ENCODE measurements at regions not wholly inside any gene's neighbourhood (a gene's known extent, or its start where the extent isn't known, plus 50 kb on each side); places are given as distances from the start of the nearest gene placed in this dataset.
"Not testable (repeated sequence)": the region's sequence is repeated elsewhere in the genome, so short reads cannot be mapped to it uniquely, and the experiment has no call there.

DNA sequence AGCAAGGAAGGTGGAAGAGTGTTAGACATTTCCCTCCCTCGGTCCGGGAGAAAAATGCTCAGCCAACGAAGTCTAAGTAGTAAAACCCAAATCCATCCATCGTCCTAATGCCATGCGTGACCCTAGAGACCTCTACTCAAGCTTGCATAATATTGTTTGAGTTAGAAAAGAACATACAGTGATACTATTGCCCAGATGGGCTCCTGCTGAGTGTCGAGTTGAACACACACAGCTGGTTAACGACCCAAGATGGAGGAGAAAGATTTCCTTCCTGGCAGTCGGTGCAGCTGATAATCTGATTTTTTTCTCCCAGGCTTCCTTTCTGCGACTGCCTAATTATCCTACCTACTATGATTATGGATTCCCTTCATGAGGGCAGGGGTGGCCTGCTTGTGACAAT, 164.4 kb upstream of the KCNG1 start:
- DNase-seq (ENCODE audit: low read depth) = no peak

DNA sequence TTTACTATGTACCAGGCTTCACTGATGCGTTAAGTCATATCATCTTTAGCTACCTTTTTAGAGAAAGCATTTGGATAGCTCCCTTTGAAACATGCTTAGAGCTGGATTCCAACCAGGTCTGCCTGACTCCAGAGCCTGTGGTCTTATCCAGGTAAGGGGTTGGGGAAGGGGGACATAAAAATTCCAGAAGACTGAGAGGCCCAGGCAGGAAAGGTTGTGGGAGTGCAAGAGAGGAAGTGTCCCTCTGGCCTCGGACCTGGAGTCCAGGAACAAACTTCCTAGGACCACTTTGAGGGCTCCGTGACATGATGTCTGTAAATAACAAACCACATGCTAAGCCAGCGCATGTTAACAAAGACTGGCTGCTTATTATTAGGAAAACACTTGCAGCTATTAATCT, 163.0 kb upstream of the KCNG1 start:
- no peak for DNase-seq (ENCODE audit: low read depth)

DNA sequence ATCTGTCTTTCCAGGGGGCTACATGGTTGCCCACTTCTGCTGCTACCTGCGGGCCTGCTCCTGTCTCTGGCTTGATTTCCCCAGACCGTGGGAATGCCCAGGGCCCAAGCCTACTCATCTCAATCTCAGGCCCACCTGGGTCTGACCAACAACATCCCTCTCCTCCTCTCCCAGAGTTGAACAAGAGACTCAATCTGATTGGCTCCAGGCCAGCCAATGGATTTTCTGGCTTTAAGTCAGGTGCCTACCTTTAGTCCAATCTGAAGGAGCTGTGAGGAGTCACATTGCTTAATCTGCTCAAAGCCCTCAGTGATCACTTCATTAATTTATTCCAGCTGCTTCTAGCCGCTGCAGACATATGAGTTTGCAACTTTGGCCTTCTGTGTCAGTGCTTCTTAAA, 162.4 kb upstream of the KCNG1 start:
- DNase-seq (ENCODE audit: low read depth) = no peak

DNA sequence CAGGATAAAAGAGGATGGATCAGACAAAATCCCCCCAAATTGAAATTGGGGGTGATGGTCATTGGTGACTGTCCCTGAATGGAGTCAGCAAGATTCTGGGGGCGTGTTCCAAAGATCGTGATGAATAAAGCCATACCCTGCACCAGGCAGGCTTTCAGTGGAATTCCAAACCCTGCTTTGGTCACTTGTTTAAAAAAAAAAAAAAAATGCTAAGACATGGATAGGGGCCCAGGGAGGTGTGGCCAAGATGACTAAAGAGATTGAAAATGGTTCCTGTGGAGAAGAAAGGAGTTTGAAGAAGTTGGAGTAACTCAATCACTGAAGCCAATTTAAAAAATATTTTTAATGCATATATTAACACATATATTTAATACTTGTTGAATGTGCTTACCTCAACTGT, 161.4 kb upstream of the KCNG1 start:
- DNase-seq (ENCODE audit: low read depth) = no peak

DNA sequence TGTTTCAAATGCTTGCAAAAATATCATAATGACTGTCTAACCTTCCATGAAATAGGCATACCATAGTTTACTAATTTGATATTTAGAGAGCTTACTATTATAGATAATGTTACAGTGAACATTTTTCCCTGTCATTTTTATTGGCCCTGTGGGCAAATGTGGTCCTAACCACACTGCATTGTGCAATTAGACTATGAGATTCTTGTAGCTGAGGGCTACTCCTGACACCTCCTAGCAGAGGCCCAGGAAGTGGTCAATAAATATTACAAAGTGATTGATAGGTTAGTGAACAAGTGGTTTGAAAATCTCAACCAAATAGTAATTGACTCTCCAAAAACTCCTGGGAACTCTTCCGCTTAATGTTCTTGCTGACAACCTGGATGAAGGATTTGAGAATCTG, 160.5 kb upstream of the KCNG1 start:
- DNase-seq (ENCODE audit: low read depth) = no peak

DNA sequence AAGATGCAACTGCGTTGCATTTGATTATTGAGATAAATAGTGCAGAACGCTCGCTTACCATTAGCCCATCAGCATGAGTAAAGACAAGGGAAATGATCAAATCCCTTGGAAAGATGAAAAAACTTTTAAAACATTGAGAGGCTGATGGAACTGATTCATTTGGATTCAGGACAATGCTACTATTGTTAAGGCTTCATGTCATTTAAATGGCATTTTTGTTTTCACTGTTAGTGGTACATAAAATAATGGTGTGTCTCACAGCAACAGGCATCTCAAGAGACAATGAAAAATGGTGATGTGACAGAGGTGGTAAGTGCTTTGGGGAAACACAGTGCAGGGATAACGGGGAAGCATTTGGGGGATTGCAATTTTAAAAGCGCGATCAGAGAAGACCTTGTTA, 159.7 kb upstream of the KCNG1 start:
- DNase-seq (ENCODE audit: low read depth) = no peak

DNA sequence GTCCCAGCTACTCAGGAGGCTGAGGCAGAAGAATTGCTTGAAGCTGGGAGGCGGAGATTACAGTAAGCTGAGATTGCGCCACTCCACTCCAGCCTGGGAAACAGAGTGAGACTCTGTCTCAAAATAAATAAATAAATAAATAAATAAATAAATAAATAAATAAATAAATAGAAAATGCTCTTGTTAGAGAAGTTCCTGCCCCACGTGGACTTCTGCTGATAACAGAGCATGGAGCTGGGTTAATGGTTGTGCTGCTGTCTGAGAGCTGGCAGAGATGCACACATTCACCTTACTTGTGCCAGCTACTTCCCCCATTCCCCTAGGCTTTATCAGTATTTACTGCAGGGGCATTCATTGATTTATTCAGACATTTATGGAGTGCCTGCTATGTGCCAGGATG, 155.2 kb upstream of the KCNG1 start:
- no peak for DNase-seq (ENCODE audit: low read depth)

DNA sequence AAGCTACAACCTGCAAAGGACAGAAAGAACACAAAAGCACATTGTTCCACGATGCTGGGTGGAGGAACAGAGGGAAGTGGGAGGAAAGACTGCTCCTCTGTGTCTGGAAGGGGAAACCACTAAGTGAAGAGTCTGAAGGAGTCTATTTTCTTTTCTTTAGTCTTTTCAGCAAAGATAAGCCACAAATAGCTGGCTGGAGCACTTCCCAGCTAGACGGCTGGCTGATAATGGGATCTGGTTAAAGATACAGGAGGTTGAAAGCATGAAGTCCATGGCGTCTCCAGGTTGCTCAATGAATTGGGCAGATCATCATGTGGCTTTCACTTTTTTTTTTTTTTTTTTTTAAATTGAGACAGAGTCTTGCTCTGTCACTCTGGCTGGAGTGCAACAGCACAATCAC, 154.0 kb upstream of the KCNG1 start:
- no peak for DNase-seq (ENCODE audit: low read depth)

DNA sequence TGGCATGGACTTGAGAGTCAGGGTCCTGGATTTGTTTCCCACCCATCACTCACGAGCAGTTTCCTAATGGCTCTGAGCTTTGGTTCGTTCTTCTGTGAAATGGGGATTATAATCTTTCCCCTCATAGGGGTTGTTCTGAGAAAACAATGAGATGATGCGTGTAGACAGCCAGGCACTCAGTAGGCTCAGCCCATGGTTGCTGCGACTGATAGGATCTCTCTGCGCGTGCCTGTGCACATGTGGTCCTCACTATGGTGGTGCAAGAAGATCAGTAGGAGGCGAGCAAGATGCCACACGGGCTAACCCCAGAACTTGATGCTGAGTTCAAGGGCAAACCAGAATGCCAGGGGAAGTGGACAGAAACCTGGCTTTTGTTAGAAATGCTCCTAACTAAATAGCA, 153.5 kb upstream of the KCNG1 start:
- no peak for DNase-seq (ENCODE audit: low read depth)

DNA sequence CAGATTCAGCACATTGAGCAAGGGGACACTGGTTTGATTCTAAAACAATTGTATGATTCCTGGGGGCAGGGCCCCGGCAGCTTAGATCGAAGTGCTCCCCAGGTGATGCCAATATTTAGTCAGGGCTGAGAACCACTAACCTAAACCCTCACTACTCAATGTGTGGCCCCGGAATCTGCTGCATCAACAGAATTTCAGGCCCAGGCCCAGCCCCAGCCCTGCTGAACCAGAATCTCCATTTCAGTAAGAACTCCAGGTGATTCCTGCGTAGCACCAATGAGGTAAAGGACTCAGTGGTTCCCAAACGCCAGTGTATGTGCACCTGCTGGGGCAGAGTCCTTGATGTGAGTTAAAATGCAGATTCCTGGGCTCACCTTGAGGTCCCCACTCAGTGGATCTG, 152.8 kb upstream of the KCNG1 start:
- DNase-seq (ENCODE audit: low read depth) = no peak

DNA sequence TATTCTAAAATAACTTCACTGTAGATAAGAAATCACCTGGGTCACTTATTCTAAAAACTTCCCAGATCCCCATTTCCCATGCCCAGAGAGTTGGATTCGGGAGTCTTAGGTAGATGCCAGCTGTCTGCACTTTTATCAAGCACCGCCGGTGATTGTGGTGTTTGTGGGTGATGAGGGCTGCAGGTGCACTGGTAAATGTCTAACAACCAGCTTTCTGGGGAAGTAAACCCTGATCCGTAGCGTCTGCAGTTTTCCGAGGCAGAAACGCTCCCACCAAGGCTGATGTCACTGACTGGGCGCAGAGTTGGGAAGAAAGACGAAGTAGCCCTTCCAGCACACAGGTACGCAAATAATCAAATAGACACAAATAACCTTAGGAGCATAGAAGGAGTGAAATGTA, 152.2 kb upstream of the KCNG1 start:
- DNase-seq (ENCODE audit: low read depth) = no peak

DNA sequence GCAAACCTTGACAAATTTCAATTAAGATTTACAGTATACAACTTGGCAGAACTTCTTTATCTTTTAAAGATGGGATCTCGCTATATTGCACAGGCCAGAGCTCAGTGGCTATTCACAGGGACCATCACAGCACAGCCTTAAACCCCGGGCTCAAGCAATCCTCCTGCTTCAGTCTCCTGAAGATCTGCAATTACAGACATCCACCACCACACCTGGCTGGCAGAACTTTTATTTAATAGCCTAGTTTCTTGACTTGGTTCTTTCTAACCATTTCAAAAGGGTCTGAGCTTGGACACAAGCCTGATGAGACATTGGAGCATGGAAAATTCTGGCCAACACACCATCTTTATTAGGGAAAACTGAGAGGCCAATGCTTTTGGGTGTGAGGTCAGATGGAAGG, 151.6 kb upstream of the KCNG1 start:
- no peak for DNase-seq (ENCODE audit: low read depth)

DNA sequence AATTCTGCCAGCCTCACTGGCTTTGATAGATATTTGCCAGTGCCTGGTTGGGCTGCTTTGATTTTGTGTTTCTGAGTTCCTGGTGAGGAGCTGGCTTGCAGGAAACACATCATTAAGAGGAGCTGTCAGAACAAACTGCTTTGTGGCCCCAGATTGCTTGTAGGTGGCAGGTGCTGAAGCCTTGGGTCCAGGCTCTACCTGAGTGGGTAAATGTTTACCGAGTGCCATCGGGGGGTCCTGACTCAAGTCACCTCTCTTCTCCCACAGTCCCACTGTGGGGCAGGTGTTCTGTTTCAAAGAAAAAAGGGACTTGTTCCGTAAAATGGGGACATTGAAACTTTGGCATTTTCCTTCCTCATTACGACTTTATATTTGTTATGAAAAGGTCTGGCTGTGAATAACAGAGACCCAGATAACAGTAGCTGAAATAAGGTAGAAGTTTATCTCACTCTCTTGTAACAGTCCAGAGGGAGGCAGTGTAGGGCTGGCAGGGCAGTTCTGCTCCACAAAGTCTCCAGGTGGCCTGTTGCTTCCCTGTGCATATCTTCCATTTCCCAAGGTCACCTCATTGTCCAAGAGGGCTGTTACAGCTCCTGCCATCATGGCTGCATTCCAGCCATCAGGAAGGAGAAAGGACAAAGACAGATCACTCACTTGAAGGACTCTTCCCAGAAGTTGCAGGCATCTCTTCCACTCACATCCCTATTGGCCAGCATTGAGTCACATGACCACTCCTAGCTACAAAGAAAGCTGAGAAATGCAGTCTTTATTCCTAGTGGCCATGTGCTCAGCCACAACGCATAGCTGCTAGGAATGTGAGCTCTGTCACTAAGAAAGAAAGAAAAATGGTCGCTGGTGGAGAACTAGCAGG, 149.9 kb upstream of the KCNG1 start:
- no peak for DNase-seq (ENCODE audit: low read depth)

DNA sequence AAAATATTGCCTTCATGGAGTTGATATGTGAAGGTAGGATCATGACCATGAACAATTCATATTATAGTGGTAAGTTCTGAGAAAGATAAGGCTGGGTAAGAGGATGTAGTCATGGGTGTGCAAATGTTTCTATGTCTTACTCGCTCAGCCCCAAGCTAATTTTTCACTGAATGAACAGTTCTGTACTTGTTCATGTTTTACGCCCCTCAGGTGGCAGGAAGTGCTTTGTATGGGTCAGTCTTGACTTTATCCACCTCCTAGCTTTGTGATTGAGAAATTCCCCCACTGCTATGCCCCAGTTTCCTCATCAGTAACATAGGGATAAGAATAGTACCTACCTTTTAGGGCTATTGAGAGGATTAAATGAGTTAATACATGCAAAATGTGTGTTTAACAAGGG, 148.2 kb upstream of the KCNG1 start:
- DNase-seq (ENCODE audit: low read depth) = no peak

DNA sequence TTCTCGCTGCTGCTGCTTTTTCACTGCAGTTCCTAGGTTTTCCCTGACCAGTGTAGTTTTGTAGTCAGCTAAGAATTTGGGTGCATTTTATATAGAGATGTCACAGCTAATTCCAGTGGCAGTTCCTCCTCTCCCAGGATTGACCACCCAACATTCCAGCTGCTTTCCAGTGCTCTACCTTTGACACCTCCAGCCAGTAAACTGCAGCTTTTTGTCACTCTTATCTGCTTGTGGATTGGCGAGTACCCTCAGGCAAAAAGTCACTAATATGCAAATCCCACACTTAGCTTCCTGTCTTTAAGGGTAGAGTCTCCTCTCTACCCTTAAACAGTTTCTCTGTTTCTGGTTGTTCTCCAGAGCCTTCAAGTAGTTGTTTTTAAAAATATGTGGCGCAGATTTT, 146.9 kb upstream of the KCNG1 start:
- DNase-seq (ENCODE audit: low read depth) = no peak

DNA sequence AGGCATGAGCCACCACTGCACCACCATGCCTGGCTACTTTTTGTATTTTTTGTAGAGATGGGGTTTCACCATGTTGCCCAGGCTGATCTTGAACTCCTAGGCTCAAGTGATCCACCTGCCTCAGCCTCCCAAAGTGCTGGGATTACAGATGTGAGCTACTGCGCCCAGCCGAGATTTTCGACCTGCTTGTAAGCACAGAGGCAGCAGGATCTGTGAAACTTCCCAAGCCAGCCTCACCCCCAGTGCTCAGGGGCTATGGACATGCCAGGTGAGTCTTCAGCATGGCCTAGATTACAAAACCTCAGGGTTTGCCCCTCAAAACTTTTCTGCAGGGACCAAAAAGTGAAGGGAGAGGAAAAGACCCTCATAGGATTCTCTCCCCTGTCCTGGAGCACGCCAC, 145.0 kb upstream of the KCNG1 start:
- DNase-seq (ENCODE audit: low read depth) = not testable (repeated sequence)

DNA sequence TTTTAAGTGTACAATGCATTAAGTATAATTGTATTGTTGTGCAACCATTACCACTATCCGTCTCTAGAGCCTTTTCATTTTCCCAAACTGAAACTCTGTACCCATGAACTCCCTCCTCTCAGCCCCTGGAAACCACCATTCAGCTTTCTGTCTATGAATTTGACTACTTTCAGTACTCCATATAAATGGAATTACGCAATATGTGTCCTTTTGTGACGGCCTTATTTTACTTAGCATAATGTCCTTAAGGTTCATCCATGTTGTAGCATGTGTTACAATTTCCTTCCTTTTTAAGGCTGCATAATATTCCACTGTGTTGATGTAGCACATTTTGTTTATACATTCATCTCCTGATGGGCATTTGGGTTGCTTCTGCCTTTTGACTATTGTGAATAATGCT, 143.6 kb upstream of the KCNG1 start:
- no peak for DNase-seq (ENCODE audit: low read depth)

DNA sequence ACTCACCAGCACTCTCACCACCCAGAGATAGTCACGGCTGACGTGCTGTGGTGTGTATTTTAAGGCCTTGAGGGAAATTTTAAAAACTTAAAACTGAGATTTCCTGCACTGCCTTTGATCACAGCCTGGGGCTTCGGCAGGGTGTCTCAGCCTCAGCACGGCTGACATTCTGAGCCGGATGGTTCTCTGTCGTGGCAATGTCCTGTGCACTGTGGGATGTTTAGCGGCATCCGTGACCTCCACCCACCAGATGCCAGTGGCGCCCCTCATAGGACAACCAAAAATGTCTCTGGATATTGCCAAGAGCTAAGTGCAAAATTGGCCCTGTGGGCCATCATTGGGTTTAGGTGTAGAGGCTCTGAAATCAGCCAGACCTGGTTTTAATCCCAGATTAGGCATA, 142.2 kb upstream of the KCNG1 start:
- no peak for DNase-seq (ENCODE audit: low read depth)

DNA sequence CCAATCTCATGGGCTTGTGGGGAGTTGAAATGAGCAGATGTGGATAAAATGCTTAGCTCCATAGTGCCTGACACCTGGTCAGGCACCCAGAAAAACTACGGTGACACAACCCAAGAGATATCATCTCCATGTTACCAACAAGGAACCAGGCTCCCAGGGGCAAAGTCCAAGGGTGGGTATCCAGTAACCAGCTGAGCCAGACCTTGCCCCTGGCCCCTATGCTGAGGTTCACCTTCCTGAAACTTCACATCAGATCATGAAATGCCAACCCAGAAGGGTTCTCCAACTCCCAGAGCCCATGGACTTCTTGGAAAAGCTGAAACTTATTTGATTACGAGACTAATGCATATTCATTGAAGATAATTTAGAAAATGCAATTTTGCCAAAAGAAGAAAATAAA, 141.8 kb upstream of the KCNG1 start:
- DNase-seq (ENCODE audit: low read depth) = no peak

DNA sequence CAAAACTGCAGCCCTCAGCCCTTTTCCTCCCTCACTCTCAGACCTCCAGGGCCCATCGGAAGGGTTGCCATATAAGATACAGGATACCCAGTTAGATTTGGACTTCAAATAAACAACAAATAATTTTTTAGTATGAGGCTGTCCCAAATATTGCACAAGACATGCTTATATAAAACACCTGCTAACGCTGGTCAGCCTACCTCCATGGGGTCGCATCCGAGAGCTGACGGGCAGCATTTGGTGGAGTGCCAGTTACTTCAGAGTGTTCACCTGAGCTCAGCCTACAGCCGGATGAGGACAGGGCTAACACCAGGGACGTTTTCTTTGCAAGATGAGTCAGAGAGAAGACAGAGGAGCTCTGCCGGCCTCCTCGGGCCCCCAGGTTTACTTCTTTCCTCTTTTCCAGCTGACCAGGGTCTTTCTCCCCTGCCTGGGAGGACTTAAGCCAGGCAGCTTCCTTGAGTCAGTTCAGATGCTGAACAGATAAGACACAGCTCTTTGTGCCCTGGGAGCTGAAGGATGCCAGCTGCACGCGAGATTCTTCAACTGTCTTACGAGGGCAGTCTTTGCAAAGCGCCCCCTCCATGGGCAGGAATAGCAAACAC, 141.2 kb upstream of the KCNG1 start:
- no peak for DNase-seq (ENCODE audit: low read depth)

DNA sequence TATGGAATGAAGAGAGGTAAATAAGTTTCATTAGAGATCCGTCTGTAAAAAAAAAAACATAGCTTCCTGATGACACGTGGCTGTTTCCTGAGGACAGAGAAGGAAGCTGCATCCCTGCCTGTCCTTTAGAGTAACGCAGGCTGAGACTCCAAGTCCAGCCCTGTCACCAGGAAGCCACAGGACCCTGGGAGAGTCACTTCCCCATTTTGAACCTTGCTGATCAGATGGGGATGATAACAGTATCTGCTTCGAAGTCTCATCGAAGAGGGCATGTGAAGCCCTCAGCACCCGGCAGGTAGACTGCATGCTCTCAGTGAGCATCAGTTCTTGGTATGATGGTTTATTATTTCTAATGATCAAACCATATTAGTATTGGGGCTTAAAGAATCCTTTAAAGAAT, 139.1 kb upstream of the KCNG1 start:
- DNase-seq (ENCODE audit: low read depth) = no peak

DNA sequence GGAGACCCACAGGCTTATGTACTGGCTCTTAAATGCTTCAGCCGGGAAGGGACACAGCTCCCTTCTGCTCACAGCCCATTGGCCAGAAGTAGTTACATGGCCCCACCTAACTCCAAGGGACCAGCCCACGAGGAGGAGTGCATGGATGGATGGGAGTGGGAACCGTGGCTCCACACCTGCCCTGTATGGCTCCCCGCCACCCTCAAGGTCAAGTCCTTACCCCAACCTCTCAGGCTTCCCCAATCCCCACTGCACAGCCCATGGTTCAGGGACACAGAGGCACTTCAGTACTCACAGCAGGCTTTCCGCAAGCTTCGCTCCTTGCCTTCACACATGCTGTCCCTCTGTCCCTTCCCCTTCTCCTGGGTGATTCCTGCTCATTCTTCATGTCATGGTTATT, 137.9 kb upstream of the KCNG1 start:
- DNase-seq (ENCODE audit: low read depth) = no peak

DNA sequence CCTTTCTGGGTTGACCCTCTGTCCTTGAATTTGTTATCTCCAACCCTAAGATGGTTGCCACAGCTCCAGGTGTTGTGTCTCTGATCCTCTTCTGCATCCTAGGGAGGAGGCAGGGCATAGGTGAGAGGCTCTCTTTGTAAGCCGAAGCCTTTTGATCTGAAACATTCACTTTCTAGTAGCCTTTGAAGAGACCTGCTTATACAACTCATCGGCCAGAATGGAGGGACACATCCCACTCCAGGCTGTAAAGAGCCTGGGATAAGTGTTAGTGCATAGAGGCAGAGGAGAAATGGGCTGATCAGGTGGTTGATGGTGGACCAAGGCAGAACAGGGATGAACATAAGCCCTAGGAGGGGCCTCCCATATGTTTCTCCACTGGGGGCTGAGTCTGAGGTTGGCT, 137.1 kb upstream of the KCNG1 start:
- DNase-seq (ENCODE audit: low read depth) = no peak

DNA sequence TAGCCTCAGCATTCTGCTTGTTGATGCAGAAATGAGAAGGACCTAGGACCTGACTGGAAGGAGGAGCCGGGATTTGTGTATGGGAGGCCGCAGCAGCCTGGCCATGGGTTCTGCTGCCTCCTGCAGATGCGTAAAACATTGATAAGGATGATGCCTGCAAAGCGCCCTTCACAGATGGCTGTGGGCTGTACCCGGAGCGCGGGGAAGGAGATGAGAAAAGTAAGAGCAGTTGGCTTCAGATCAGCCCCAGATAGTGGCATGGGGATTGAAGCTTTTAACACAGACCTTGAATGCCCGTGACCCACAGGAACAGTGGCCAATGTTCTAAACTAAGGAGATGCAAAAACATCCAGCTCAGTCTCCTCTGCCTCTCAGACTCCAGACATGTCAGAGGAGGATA, 136.4 kb upstream of the KCNG1 start:
- DNase-seq (ENCODE audit: low read depth) = no peak
